ENCODE measurements at regions not wholly inside any gene's neighbourhood (a gene's known extent, or its start where the extent isn't known, plus 50 kb on each side); places are given as distances from the start of the nearest gene placed in this dataset.

GRCh38 chr13:30121244-30121643, 186.1 kb downstream of the KATNAL1 start:
- H3K4me1 ChIP-seq (ENCODE audit: control insufficient read depth in 4 of 4, insufficient read depth in 4 of 4, low read length in 3 of 4) = no peaks in the 10 kb centered on the region
- no peak for TF ChIP-seq CTCF (IDR thresholded peaks at IDR 0.05; ENCODE audit: low read depth, low read length, missing input control)
- TF ChIP-seq MAX (IDR thresholded peaks at IDR 0.05) = no peak
- no peak for TF ChIP-seq RXRA (IDR thresholded peaks at IDR 0.05)
- TF ChIP-seq FOXA1 (IDR thresholded peaks at IDR 0.05) = no peak
- no peak for TF ChIP-seq FOXA2 (IDR thresholded peaks at IDR 0.05)
- H3K27me3 ChIP-seq (ENCODE audit: control insufficient read depth in 4 of 4, insufficient read depth in 4 of 4, low read length in 3 of 4) = no peaks in the 10 kb centered on the region
- no peaks in the 10 kb centered on the region for H3K36me3 ChIP-seq (ENCODE audit: control insufficient read depth in 4 of 4, insufficient read depth in 3 of 4, low read depth in 1 of 4, low read length in 3 of 4)
- DNase-seq (ENCODE audit: low spot score) = no peak
- H3K9me3 ChIP-seq (ENCODE audit: control insufficient read depth in 4 of 4, low read length in 3 of 4) = no peaks in the 10 kb centered on the region
- WGBS = 93% methylated on average over 2 of the region's 2 CpGs
- H3K27ac ChIP-seq (ENCODE audit: low read depth in 1 of 2, low read length in 2 of 2) = no peak overlapping the region
- no peak overlapping the region for H3K9ac ChIP-seq (ENCODE audit: low read depth in 1 of 2, low read length in 2 of 2)
- H3K4me3 ChIP-seq (ENCODE audit: low read depth in 1 of 3, low read length in 3 of 3) = no peak overlapping the region

GRCh38 chr13:30120133-30120822, 187.1 kb downstream of the KATNAL1 start:
- no peaks in the 10 kb centered on the region for H3K27me3 ChIP-seq (ENCODE audit: control insufficient read depth in 4 of 4, insufficient read depth in 4 of 4, low read length in 3 of 4)
- WGBS = 77% methylated on average over 1 of the region's 1 CpG
- H3K9me3 ChIP-seq (ENCODE audit: control insufficient read depth in 4 of 4, low read length in 3 of 4) = no peaks in the 10 kb centered on the region
- no peaks in the 10 kb centered on the region for H3K36me3 ChIP-seq (ENCODE audit: control insufficient read depth in 4 of 4, insufficient read depth in 3 of 4, low read depth in 1 of 4, low read length in 3 of 4)
- peaks cover 0 to 1% (median under 1%) of the 10 kb centered on the region in 4 donors for H3K4me1 ChIP-seq (ENCODE audit: control insufficient read depth in 4 of 4, insufficient read depth in 4 of 4, low read length in 3 of 4)
- H3K9ac ChIP-seq (ENCODE audit: low read depth in 1 of 2, low read length in 2 of 2) = no peak overlapping the region
- no peak overlapping the region for H3K27ac ChIP-seq (ENCODE audit: low read depth in 1 of 2, low read length in 2 of 2)
- H3K4me3 ChIP-seq (ENCODE audit: low read depth in 1 of 3, low read length in 3 of 3) = no peak overlapping the region
- TF ChIP-seq CTCF (IDR thresholded peaks at IDR 0.05; ENCODE audit: low read depth, low read length, missing input control) (no peak), FOXA1 (IDR thresholded peaks at IDR 0.05) (no peak)
- DNase-seq (ENCODE audit: low spot score) = no peak

GRCh38 chr13:30119476-30119875, 187.9 kb downstream of the KATNAL1 start:
- Histone ChIP-seq H3K9ac (ENCODE audit: low read depth in 1 of 2, low read length in 2 of 2) (no peak overlapping the region), H3K27me3 (ENCODE audit: control insufficient read depth in 4 of 4, insufficient read depth in 4 of 4, low read length in 3 of 4) (no peaks in the 10 kb centered on the region), H3K4me3 (ENCODE audit: low read depth in 1 of 3, low read length in 3 of 3) (no peak overlapping the region), H3K36me3 (ENCODE audit: control insufficient read depth in 4 of 4, insufficient read depth in 3 of 4, low read depth in 1 of 4, low read length in 3 of 4) (no peaks in the 10 kb centered on the region), H3K9me3 (ENCODE audit: control insufficient read depth in 4 of 4, low read length in 3 of 4) (no peaks in the 10 kb centered on the region), H3K27ac (ENCODE audit: low read depth in 1 of 2, low read length in 2 of 2) (no peak overlapping the region), H3K4me1 (ENCODE audit: control insufficient read depth in 4 of 4, insufficient read depth in 4 of 4, low read length in 3 of 4) (peaks cover under 1 to 6% (median 3%) of the 10 kb centered on the region in 4 donors)
- WGBS = 59% methylated on average over 6 of the region's 6 CpGs
- DNase-seq (ENCODE audit: low spot score) = no peak
- TF ChIP-seq FOXA1 (IDR thresholded peaks at IDR 0.05) (no peak), SP1 (IDR thresholded peaks at IDR 0.05) (no peak), CTCF (IDR thresholded peaks at IDR 0.05; ENCODE audit: low read depth, low read length, missing input control) (no peak), HNF4G (IDR thresholded peaks at IDR 0.05) (no peak), ZBTB33 (IDR thresholded peaks at IDR 0.05) (no peak), RXRA (IDR thresholded peaks at IDR 0.05) (no peak), MAX (IDR thresholded peaks at IDR 0.05) (no peak), GABPA (IDR thresholded peaks at IDR 0.05 in 1 of 2, conservative IDR thresholded peaks at IDR 0.05 in 1 of 2) (no peak), EGR1 (IDR thresholded peaks at IDR 0.05; ENCODE audit: low read depth in 2 of 2) (no peak), HNF4A (conservative IDR thresholded peaks at IDR 0.05) (no peak), ATF3 (IDR thresholded peaks at IDR 0.05) (no peak), FOXA2 (IDR thresholded peaks at IDR 0.05) (no peak)

Data from liver (tissue), 8 donors.